ENCODE measurements at regions not wholly inside any gene's neighbourhood (a gene's known extent, or its start where the extent isn't known, plus 50 kb on each side); places are given as distances from the start of the nearest gene placed in this dataset.

DNA sequence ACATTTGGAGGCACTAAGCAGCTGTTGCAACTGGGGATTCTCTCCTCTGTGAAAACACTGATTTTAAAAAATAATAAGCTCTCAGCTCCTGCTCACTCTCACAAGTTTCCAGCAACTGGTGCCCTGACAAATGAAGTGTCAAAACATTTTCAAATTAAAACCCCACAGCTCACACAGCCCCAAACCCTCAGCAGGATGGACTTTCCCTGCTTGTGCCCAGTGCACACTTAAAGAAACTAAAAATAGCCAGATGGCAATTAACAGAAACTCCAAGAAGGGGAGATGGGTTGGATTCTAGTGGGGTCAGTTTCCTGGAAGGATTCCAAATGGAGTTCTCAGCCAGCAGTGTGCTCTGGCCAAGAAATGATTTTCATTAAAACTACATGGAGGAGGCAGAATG, 163.0 kb upstream of the PUM3 start:
- no peak overlapping the region for H3K27ac ChIP-seq
- DNase-seq, result no peak
- H3K9me3 ChIP-seq, result no peaks in the 10 kb centered on the region
- intact Hi-C loops (cut with DNase I), result no loop called here
- no peak overlapping the region for H3K4me3 ChIP-seq (replicated peaks in 1 of 3)
- TF ChIP-seq, protein P1, sequence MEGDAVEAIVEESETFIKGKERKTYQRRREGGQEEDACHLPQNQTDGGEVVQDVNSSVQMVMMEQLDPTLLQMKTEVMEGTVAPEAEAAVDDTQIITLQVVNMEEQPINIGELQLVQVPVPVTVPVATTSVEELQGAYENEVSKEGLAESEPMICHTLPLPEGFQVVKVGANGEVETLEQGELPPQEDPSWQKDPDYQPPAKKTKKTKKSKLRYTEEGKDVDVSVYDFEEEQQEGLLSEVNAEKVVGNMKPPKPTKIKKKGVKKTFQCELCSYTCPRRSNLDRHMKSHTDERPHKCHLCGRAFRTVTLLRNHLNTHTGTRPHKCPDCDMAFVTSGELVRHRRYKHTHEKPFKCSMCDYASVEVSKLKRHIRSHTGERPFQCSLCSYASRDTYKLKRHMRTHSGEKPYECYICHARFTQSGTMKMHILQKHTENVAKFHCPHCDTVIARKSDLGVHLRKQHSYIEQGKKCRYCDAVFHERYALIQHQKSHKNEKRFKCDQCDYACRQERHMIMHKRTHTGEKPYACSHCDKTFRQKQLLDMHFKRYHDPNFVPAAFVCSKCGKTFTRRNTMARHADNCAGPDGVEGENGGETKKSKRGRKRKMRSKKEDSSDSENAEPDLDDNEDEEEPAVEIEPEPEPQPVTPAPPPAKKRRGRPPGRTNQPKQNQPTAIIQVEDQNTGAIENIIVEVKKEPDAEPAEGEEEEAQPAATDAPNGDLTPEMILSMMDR (IDR thresholded peaks at IDR 0.05), result no peak
- TF ChIP-seq POLR2A (IDR thresholded peaks at IDR 0.05), result no peak
- no peaks in the 10 kb centered on the region for H3K36me3 ChIP-seq
- H3K4me1 ChIP-seq, result peaks cover 0 to 5% of the 10 kb centered on the region in 2 donors
- no peaks in the 10 kb centered on the region for H3K27me3 ChIP-seq

DNA sequence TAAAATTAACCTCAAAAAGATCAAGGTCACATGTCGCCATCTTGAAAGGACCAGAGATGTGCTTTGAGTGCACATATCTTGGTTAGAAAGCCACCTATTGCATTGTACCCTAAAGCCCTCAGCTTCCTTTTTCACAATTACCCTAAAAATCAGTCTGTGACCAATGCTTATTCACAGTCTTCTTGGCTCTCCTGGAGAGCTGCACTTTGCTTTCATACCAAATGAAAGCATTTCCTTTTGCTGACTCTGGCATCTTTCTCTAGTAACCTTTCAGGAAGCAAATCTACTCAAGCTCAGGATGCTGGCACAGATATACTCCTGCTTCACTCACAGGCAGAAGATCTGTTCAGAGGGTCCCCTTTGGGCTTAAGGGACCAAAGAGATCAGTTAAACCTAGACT, 160.7 kb upstream of the PUM3 start:
- WGBS, 2 donors, result 76 to 93% methylated on average over 1 of the region's 1 CpG
- intact Hi-C loops (cut with DNase I), result no loop called here

DNA sequence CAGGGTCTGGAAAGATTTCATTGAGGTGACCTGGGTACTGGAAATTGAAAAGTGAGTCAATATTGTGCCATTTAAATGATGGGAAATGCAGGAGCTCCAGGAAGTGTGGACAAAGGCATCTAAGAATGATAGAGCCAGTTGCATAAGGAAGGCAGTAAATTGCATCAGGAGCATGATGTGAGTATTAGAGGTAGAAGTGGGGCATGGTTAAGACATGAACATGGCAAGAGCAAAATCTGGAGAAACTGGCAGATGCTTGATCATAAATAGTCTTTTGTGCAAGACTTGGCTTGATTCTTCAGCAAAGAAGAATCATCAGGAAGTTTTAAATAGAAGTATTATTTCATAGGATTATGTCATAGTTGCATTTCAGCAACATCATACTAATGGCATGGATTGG, 157.4 kb upstream of the PUM3 start:
- intact Hi-C loops (cut with DNase I), result no loop called here
- Histone ChIP-seq H3K9me3 (no peaks in the 10 kb centered on the region), H3K4me1 (no peaks in the 10 kb centered on the region), H3K27me3 (no peaks in the 10 kb centered on the region), H3K27ac (no peak overlapping the region), H3K4me3 (replicated peaks in 1 of 3) (no peak overlapping the region), H3K36me3 (no peaks in the 10 kb centered on the region)
- TF ChIP-seq POLR2A (IDR thresholded peaks at IDR 0.05), result no peak
- DNase-seq, result no peak

More for the DNA sequence above, 160.7 kb upstream of the PUM3 start:
- H3K27me3 ChIP-seq, result no peaks in the 10 kb centered on the region
- H3K9me3 ChIP-seq, result no peaks in the 10 kb centered on the region
- no peak for DNase-seq
- H3K27ac ChIP-seq, result no peak overlapping the region
- peaks cover 0 to 5% of the 10 kb centered on the region in 2 donors for H3K4me1 ChIP-seq
- no peaks in the 10 kb centered on the region for H3K36me3 ChIP-seq
- H3K4me3 ChIP-seq (replicated peaks in 1 of 3), result no peak overlapping the region
- TF ChIP-seq, protein P1 (IDR thresholded peaks at IDR 0.05), result no peak
- no peak for TF ChIP-seq POLR2A (IDR thresholded peaks at IDR 0.05)

DNA sequence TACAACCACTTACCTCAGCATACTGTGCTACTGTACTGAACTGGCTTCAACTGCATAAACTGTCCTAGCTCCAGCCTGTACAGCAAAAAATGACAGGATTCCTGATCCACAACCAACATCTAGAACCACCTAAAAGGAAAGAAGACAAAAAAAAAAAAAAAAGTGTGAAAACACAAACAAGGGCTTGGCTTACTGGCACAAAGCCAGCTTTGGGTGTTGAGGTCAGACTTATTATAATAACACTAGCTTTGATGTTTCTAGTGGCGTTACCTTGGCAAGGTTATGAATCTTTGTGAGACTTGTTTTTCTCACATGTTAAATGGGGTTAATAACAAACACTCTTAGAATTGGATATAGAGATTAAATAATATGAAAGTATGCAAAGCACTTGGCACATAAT, 148.5 kb upstream of the PUM3 start:
- intact Hi-C loops (cut with DNase I), result no loop called here
- no peak for DNase-seq

DNA sequence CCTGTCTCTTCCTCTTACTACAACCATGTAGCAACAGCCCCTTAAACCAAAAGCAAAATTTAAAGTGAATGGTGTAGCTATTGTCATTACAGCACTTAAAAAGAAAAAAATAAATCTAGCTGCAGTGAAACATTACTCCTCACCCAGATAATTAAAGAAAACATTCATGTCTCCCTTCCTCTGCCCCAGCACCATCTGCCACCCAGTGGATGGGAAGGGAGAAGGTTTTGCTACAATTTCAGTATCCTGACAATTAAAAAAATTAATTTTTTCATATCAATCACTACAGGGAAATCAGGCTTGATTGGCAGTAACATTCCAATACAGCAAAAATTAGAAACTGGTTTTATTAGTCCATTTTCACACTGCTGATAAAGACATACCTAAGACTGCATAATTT, 147.4 kb upstream of the PUM3 start:
- Histone ChIP-seq H3K27ac (no peak overlapping the region), H3K27me3 (no peaks in the 10 kb centered on the region), H3K4me1 (no peaks in the 10 kb centered on the region), H3K9me3 (no peaks in the 10 kb centered on the region), H3K36me3 (no peaks in the 10 kb centered on the region), H3K4me3 (replicated peaks in 1 of 3) (no peak overlapping the region)
- TF ChIP-seq POLR2A (IDR thresholded peaks at IDR 0.05), result no peak
- TF ChIP-seq, protein P1 (IDR thresholded peaks at IDR 0.05), result no peak
- DNase-seq, result no peak
- intact Hi-C loops (cut with DNase I), result no loop called here

More for the DNA sequence above, 148.5 kb upstream of the PUM3 start:
- no peaks in the 10 kb centered on the region for H3K27me3 ChIP-seq
- H3K36me3 ChIP-seq, result no peaks in the 10 kb centered on the region
- WGBS, 2 donors, result 74 to 82% methylated on average over 1 of the region's 1 CpG
- no peaks in the 10 kb centered on the region for H3K4me1 ChIP-seq
- H3K4me3 ChIP-seq (replicated peaks in 1 of 3), result no peak overlapping the region
- H3K9me3 ChIP-seq, result no peaks in the 10 kb centered on the region
- H3K27ac ChIP-seq, result no peak overlapping the region
- TF ChIP-seq, protein P1 (IDR thresholded peaks at IDR 0.05), result no peak
- no peak for TF ChIP-seq POLR2A (IDR thresholded peaks at IDR 0.05)

- no peak for DNase-seq
- Histone ChIP-seq H3K36me3 (no peaks in the 10 kb centered on the region), H3K9me3 (no peaks in the 10 kb centered on the region), H3K4me1 (no peaks in the 10 kb centered on the region), H3K27me3 (no peaks in the 10 kb centered on the region), H3K27ac (no peak overlapping the region), H3K4me3 (replicated peaks in 1 of 3) (no peak overlapping the region)
- intact Hi-C loops (cut with DNase I), result no loop called here
- TF ChIP-seq, protein P1 (IDR thresholded peaks at IDR 0.05), result no peak
- no peak for TF ChIP-seq POLR2A (IDR thresholded peaks at IDR 0.05)
- WGBS, 2 donors, result 83 to 84% methylated on average over 7 of the region's 7 CpGs
Observed at GRCh38 chr9:2987679-2988078, 143.8 kb upstream of the PUM3 start.
